CD1c-positive myeloid dendritic cell (primary cell): ENCODE measurements at regions not wholly inside any gene's neighbourhood (a gene's known extent, or its start where the extent isn't known, plus 50 kb on each side); places are given as distances from the start of the nearest gene placed in this dataset.

Source experiments
- DNase-seq: peaks from one replicate; pipeline ENCODE4 v3.0.0-alpha.2; 2016; ENCODE audit errors: extremely low spot score

- DNase-seq: peak; percentile 36
These were observed 56.1 kb upstream of the FHL2 start for GRCh38 chr2:105454801-105455485.

GRCh38 chr2:105451571-105452166 is 52.8 kb upstream of the FHL2 start:
- DNase-seq: no peak

DNA sequence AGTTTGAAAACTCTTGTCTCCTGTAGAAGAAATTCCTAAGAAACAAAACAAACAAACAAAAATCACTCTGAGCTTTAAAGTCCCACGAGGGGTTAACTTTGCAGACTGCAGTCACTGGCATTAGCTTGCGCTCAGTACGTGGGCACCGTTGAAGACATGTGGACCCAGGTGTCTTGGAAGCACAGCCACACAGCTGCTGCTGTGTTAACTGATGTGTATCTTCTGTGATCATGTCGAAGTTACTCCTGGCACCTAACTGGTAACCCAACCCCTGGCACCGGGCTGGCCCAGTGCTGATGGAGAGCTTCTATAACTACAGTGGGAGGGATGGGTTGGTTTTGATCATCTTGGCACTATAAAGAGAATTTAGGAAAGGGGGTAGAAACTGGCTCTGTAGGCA is 51.6 kb upstream of the FHL2 start:
- no peak for DNase-seq

DNA sequence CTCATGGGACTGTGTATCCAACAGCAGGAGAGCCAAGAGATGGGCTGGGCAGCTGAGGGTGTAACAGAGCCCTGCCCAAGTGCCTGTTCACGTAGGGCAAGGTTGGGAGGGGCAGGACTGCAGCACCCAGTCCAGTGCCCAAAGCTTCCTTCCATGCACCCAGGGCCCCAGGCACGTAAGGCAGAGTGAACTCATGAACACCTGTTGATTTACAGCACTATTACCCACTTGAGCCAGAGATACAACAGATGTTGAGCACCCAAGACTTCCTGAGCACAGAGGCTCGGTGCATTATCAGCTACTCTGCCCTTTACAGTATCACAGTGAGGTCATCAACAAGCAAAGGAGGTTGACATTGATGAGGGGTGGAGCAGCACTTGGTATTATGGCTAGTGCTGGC is 50.2 kb upstream of the FHL2 start:
- DNase-seq: no peak
